ENCODE measurements at regions not wholly inside any gene's neighbourhood (a gene's known extent, or its start where the extent isn't known, plus 50 kb on each side); places are given as distances from the start of the nearest gene placed in this dataset.
"Not testable (repeated sequence)": the region's sequence is repeated elsewhere in the genome, so short reads cannot be mapped to it uniquely, and the experiment has no call there.

GRCh38 chr3:64438066-64438465, 212.8 kb upstream of the PRICKLE2 start:
- CTCF ChIA-PET, result interaction anchor here (0.5 kb wide), 1 partner anchor 414 kb away, joined by 3 read pairs; no protein-coding TSS in a partner anchor
- DNase-seq (ENCODE audit: extremely low spot score), result no peak
- POLR2A ChIA-PET, result no interaction called here
- no peak for TF ChIP-seq CTBP1 (IDR thresholded peaks at IDR 0.05; ENCODE audit: borderline replicate concordance)
- no peak for TF ChIP-seq FOXK2 (IDR thresholded peaks at IDR 0.05)
- TF ChIP-seq NFRKB (IDR thresholded peaks at IDR 0.05), result no peak
- no peak for TF ChIP-seq TARDBP (IDR thresholded peaks at IDR 0.05)
- no peak for TF ChIP-seq ELF4 (IDR thresholded peaks at IDR 0.05)
- no peak for TF ChIP-seq SUZ12 (IDR thresholded peaks at IDR 0.05)
- no peak for TF ChIP-seq BHLHE40 (IDR thresholded peaks at IDR 0.05; ENCODE audit: borderline replicate concordance)
- no peak for TF ChIP-seq FOXM1 (IDR thresholded peaks at IDR 0.05; ENCODE audit: borderline replicate concordance)
- TF ChIP-seq PKNOX1 (IDR thresholded peaks at IDR 0.05), result no peak
- TF ChIP-seq L3MBTL2 (conservative IDR thresholded peaks at IDR 0.05), result no peak
- no peak for TF ChIP-seq ARNT (IDR thresholded peaks at IDR 0.05)
- TF ChIP-seq ZNF384 (IDR thresholded peaks at IDR 0.05), result no peak
- TF ChIP-seq HDGF (IDR thresholded peaks at IDR 0.05; ENCODE audit: borderline replicate concordance), result no peak
- no peak for TF ChIP-seq FOXA1 (IDR thresholded peaks at IDR 0.05)
- no peak for TF ChIP-seq LEF1 (IDR thresholded peaks at IDR 0.05; ENCODE audit: borderline replicate concordance)
- no peak for TF ChIP-seq SP1 (IDR thresholded peaks at IDR 0.05)

- TF ChIP-seq PKNOX1 (IDR thresholded peaks at IDR 0.05) (no peak), FOXM1 (IDR thresholded peaks at IDR 0.05; ENCODE audit: borderline replicate concordance) (no peak), NFRKB (IDR thresholded peaks at IDR 0.05) (no peak), SUZ12 (IDR thresholded peaks at IDR 0.05) (no peak), FOXA1 (IDR thresholded peaks at IDR 0.05) (no peak), FOXK2 (IDR thresholded peaks at IDR 0.05) (no peak), CTBP1 (IDR thresholded peaks at IDR 0.05; ENCODE audit: borderline replicate concordance) (no peak), BHLHE40 (IDR thresholded peaks at IDR 0.05; ENCODE audit: borderline replicate concordance) (no peak), ELF4 (IDR thresholded peaks at IDR 0.05) (no peak), ZNF384 (IDR thresholded peaks at IDR 0.05) (no peak), TARDBP (IDR thresholded peaks at IDR 0.05) (no peak)
- POLR2A ChIA-PET, result no interaction called here
- no peak for DNase-seq (ENCODE audit: extremely low spot score)
- CTCF ChIA-PET, result no interaction called here
These were observed 211.9 kb upstream of the PRICKLE2 start for GRCh38 chr3:64437131-64437530.

- CTCF ChIA-PET, result not testable (repeated sequence)
These were observed 209.8 kb upstream of the PRICKLE2 start for GRCh38 chr3:64435023-64435422.

GRCh38 chr3:64432870-64433269, 207.6 kb upstream of the PRICKLE2 start:
- CTCF ChIA-PET, result no interaction called here
- TF ChIP-seq CTBP1 (IDR thresholded peaks at IDR 0.05; ENCODE audit: borderline replicate concordance), result no peak
- TF ChIP-seq TARDBP (IDR thresholded peaks at IDR 0.05), result no peak
- no peak for TF ChIP-seq ELF4 (IDR thresholded peaks at IDR 0.05)
- TF ChIP-seq SP1 (IDR thresholded peaks at IDR 0.05), result no peak
- no peak for TF ChIP-seq FOXA1 (IDR thresholded peaks at IDR 0.05)
- no peak for TF ChIP-seq NFRKB (IDR thresholded peaks at IDR 0.05)
- no peak for TF ChIP-seq ARNT (IDR thresholded peaks at IDR 0.05)
- TF ChIP-seq HDGF (IDR thresholded peaks at IDR 0.05; ENCODE audit: borderline replicate concordance), result no peak
- TF ChIP-seq FOXK2 (IDR thresholded peaks at IDR 0.05), result no peak
- no peak for TF ChIP-seq PKNOX1 (IDR thresholded peaks at IDR 0.05)
- no peak for TF ChIP-seq BHLHE40 (IDR thresholded peaks at IDR 0.05; ENCODE audit: borderline replicate concordance)
- no peak for TF ChIP-seq ZNF384 (IDR thresholded peaks at IDR 0.05)
- no peak for TF ChIP-seq L3MBTL2 (conservative IDR thresholded peaks at IDR 0.05)
- TF ChIP-seq LEF1 (IDR thresholded peaks at IDR 0.05; ENCODE audit: borderline replicate concordance), result no peak
- no peak for TF ChIP-seq FOXM1 (IDR thresholded peaks at IDR 0.05; ENCODE audit: borderline replicate concordance)
- DNase-seq (ENCODE audit: extremely low spot score), result no peak
- POLR2A ChIA-PET, result no interaction called here

More at GRCh38 chr3:64435023-64435422, 209.8 kb upstream of the PRICKLE2 start:
- DNase-seq (ENCODE audit: extremely low spot score); POLR2A ChIA-PET: not testable (repeated sequence)

GRCh38 chr3:64431526-64432091, 206.3 kb upstream of the PRICKLE2 start:
- POLR2A ChIA-PET, result interaction anchor here (0.6 kb wide), 1 partner anchor 413 kb away, joined by 3 read pairs; no protein-coding TSS in a partner anchor
- CTCF ChIA-PET, result interaction anchor here (1.0 kb wide), 1 partner anchor 99 kb away, joined by 3 read pairs; no protein-coding TSS in a partner anchor

GRCh38 chr3:64427671-64428070, 202.4 kb upstream of the PRICKLE2 start:
- ChIA-PET POLR2A (no interaction called here), CTCF (no interaction called here)
- no peak for TF ChIP-seq ZNF384 (IDR thresholded peaks at IDR 0.05)
- TF ChIP-seq PKNOX1 (IDR thresholded peaks at IDR 0.05), result no peak
- TF ChIP-seq LEF1 (IDR thresholded peaks at IDR 0.05; ENCODE audit: borderline replicate concordance), result no peak
- no peak for TF ChIP-seq TARDBP (IDR thresholded peaks at IDR 0.05)
- no peak for DNase-seq (ENCODE audit: extremely low spot score)

More at GRCh38 chr3:64431526-64432091, 206.3 kb upstream of the PRICKLE2 start:
- no peak for DNase-seq (ENCODE audit: extremely low spot score)
- TF ChIP-seq LEF1 (IDR thresholded peaks at IDR 0.05; ENCODE audit: borderline replicate concordance) (no peak), FOXM1 (IDR thresholded peaks at IDR 0.05; ENCODE audit: borderline replicate concordance) (no peak), SP1 (IDR thresholded peaks at IDR 0.05) (no peak), FOXA1 (IDR thresholded peaks at IDR 0.05) (no peak), HDGF (IDR thresholded peaks at IDR 0.05; ENCODE audit: borderline replicate concordance) (no peak), L3MBTL2 (conservative IDR thresholded peaks at IDR 0.05) (no peak), ZNF384 (IDR thresholded peaks at IDR 0.05) (no peak), CTBP1 (IDR thresholded peaks at IDR 0.05; ENCODE audit: borderline replicate concordance) (no peak), FOXK2 (IDR thresholded peaks at IDR 0.05) (no peak)
